Peyer's patch (tissue), 4 donors: ENCODE measurements at regions not wholly inside any gene's neighbourhood (a gene's known extent, or its start where the extent isn't known, plus 50 kb on each side); places are given as distances from the start of the nearest gene placed in this dataset.

Experiments
- DNase-seq, 3 donors: peaks; one replicate each; pipeline ENCODE4 v3.0.0-alpha.2; 2017 to 2019
- H3K27ac ChIP-seq, 4 donors: fragments of 200-600 bp; sonication (generic); one replicate each; pipeline ENCODE4 v1.5.1; 2016 to 2019
- H3K27me3 ChIP-seq, 2 donors: fragments of 200-600 bp; sonication (generic); one replicate each; pipeline ENCODE4 v1.5.1; 2019
- H3K36me3 ChIP-seq, 3 donors: fragments of 200-600 bp; sonication (generic); one replicate each; pipeline ENCODE4 v1.5.1; 2016 to 2019
- H3K4me1 ChIP-seq, 4 donors: fragments of 200-600 bp; sonication (generic); one replicate each; pipeline ENCODE4 v1.5.1; 2016 to 2019
- H3K4me3 ChIP-seq, 4 donors: fragments of 200-600 bp; sonication (generic); 1 replicate in 3 of 4; 2 replicates in 1 of 4; pipeline ENCODE4 v1.5.1; 2016 to 2019; ENCODE audit warnings: mild to moderate bottlenecking in 1 of 4
- H3K9me3 ChIP-seq, 4 donors: fragments of 200-600 bp; sonication (generic); one replicate each; pipeline ENCODE4 v1.5.1; 2016 to 2019; ENCODE audit warnings: mild to moderate bottlenecking in 1 of 4
- POLR2A ChIP-seq, 2 donors: fragments of 450-650 bp; IDR thresholded peaks; one replicate each; pipeline ENCODE4 v1.5.1; 2017; ENCODE audit warnings: antibody characterized with exemption in 2 of 2, mild to moderate bottlenecking in 2 of 2, moderate library complexity in 2 of 2
- TF ChIP-seq, protein P1 (sequence below), 6 experiments: fragments of 450-650 bp in 4 of 6; fragments of 200-600 bp in 2 of 6; sonication (generic) in 1 of 6; IDR thresholded peaks; one replicate each; pipeline ENCODE4 v1.5.1; 2017 to 2019; ENCODE audit warnings: antibody characterized with exemption in 6 of 6, mild to moderate bottlenecking in 3 of 6, moderate library complexity in 1 of 6

DNA sequence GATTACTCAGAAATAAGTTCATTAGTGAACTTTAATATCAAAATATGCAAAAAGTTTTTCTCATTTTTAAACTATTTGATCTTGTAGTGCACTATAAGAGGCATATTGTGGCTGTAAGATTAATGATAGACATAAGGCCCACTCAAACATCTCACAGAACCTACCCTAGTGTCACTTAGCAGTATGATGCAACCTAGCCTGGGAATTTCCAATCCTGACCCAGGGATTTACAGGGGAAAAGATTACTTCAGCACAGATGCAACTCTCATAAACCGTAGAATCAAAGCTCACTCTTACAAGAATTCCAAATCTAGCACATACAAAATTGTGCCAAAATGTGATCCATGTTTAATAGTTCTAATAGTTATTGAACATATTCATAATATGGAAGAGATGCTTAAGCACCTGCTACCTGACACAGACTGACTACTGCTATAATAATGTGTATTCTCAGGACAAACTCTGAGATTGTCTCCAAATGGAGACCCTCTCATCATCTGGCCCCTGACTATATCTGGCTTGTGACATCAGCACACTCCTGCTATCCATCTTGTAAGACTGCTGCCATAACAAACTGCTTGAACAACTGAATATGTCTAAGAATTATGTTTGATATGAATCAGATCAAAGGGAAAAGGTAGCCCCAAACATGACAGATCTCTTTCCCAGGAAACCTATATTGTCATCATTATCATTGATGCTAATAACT lies 271.9 kb downstream of the PABPC4L start:
- H3K4me1 ChIP-seq: no peaks in the 10 kb centered on the region
- H3K36me3 ChIP-seq: no peaks in the 10 kb centered on the region
- H3K27ac ChIP-seq: no peak overlapping the region
- H3K4me3 ChIP-seq: no peak overlapping the region
- TF ChIP-seq, protein P1, sequence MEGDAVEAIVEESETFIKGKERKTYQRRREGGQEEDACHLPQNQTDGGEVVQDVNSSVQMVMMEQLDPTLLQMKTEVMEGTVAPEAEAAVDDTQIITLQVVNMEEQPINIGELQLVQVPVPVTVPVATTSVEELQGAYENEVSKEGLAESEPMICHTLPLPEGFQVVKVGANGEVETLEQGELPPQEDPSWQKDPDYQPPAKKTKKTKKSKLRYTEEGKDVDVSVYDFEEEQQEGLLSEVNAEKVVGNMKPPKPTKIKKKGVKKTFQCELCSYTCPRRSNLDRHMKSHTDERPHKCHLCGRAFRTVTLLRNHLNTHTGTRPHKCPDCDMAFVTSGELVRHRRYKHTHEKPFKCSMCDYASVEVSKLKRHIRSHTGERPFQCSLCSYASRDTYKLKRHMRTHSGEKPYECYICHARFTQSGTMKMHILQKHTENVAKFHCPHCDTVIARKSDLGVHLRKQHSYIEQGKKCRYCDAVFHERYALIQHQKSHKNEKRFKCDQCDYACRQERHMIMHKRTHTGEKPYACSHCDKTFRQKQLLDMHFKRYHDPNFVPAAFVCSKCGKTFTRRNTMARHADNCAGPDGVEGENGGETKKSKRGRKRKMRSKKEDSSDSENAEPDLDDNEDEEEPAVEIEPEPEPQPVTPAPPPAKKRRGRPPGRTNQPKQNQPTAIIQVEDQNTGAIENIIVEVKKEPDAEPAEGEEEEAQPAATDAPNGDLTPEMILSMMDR (IDR thresholded peaks at IDR 0.05): no peak
- TF ChIP-seq POLR2A (IDR thresholded peaks at IDR 0.05): no peak
- DNase-seq: no peak
- no peaks in the 10 kb centered on the region for H3K9me3 ChIP-seq
- H3K27me3 ChIP-seq: no peaks in the 10 kb centered on the region

DNA sequence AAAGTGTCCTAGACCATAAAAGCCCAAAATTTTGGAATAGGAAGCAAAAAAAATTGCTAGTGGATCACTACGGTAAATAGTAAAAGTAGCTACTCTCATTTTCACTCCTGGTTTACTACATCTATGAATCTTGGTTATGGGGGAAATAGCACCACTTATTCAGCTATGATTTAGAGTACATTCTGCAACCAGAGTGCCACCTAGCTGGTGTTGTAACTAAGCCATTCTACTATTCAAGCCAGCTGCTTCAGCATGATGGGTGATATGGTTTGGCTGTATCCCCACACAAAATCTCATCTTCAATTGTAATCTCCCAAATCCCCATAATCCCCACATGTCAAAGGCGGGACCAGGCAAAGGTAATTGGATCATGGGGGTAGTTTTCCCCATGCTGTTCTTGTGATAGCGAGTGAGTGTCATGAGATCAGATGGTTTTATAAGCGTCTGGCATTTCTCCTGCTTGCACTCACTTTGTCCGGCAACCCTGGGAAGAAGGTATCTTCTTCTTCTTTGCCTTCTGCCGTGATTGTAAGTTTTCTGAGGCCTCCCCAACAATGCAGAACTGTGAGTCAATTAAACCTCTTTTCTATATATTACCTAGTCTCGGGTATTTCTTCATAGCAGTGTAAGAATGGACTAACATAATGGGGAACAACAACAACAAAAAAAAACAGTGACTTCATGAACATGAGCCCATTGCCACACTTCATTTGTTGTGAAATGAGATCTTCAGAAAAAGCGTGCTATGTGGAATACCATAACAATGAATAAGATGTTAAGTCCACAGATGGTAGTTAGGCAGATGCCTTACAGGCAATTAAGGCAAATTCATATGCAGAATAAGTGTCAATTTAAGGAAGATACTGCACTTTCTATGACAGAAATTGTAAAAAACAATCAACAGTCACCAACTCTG lies 280.1 kb downstream of the PABPC4L start:
- Histone ChIP-seq H3K27me3 (no peaks in the 10 kb centered on the region), H3K9me3 (no peaks in the 10 kb centered on the region), H3K4me3 (no peak overlapping the region), H3K36me3 (no peaks in the 10 kb centered on the region), H3K4me1 (no peaks in the 10 kb centered on the region), H3K27ac (no peak overlapping the region)
- DNase-seq: no peak
- no peak for TF ChIP-seq POLR2A (IDR thresholded peaks at IDR 0.05)
- TF ChIP-seq, protein P1 (IDR thresholded peaks at IDR 0.05): no peak

DNA sequence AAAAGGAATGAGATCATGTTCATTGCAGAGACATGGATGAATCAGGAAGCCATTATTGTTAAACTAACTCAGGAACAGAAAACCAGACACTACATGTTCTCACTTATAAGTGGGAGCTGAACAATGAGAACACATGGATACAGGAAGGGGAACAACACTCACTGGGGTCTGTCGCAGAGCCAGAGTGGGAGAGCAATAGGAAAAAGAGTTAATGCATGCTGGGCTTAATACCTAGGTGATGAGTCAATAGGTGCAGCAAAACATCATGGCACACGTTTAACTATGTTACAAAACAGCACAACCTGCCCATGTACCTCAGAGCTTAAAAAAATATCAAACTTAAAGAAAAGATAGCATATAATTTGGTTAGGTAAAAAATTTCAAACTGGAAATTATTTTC lies 281.4 kb downstream of the PABPC4L start:
- Histone ChIP-seq H3K4me1 (no peaks in the 10 kb centered on the region), H3K27me3 (no peaks in the 10 kb centered on the region), H3K9me3 (no peaks in the 10 kb centered on the region), H3K27ac (no peak overlapping the region), H3K4me3 (no peak overlapping the region), H3K36me3 (no peaks in the 10 kb centered on the region)
- DNase-seq: no peak
- TF ChIP-seq, protein P1 (IDR thresholded peaks at IDR 0.05): no peak
- no peak for TF ChIP-seq POLR2A (IDR thresholded peaks at IDR 0.05)

DNA sequence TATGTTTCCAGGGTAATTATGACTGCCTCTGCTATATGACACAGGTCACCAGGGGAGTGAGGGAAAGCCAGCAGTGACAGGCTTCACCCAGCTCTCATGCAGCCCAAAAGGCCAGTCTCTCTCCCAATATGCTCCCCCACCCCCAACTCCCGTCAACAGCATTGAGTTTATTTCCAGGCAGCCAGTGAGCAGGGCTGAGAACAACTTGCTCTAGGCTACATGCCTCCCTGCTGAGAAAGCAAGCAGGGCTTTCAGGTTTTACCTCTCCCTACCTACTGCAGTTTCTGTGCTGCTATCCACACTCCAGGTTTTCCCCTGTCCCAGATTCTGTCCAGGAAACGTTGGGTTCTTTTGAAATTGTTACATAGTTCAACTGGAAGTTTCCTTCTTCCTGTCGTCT lies 291.4 kb downstream of the PABPC4L start:
- no peak for DNase-seq
- no peak overlapping the region for H3K27ac ChIP-seq
- no peak overlapping the region for H3K4me3 ChIP-seq
- no peaks in the 10 kb centered on the region for H3K4me1 ChIP-seq
- no peaks in the 10 kb centered on the region for H3K27me3 ChIP-seq
- peaks cover 0 to 3% (median 0%) of the 10 kb centered on the region in 4 donors for H3K9me3 ChIP-seq
- TF ChIP-seq POLR2A (IDR thresholded peaks at IDR 0.05): no peak
- TF ChIP-seq, protein P1 (IDR thresholded peaks at IDR 0.05): no peak
- no peaks in the 10 kb centered on the region for H3K36me3 ChIP-seq

DNA sequence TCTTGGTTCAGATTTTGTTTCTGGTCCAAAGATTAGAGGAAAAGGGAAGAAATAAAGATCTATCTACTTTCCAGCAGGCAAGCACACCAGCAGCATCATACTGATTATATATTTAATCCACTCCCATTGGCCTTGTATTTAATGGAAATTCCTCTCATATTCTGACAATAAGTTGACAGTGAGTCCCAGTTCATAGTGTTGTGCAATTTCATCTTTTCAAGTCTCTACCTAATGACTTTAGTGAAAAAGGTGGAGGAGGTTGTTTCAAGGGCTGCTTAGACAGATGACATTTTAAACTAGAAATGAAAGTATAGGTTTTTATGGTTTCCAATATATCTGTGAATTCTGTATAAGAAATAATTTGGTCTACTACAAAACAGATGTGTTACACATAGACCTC lies 298.6 kb downstream of the PABPC4L start:
- H3K36me3 ChIP-seq: no peaks in the 10 kb centered on the region
- no peak for DNase-seq
- H3K9me3 ChIP-seq: no peaks in the 10 kb centered on the region
- H3K27me3 ChIP-seq: no peaks in the 10 kb centered on the region
- H3K4me3 ChIP-seq: no peak overlapping the region
- no peak overlapping the region for H3K27ac ChIP-seq
- H3K4me1 ChIP-seq: no peaks in the 10 kb centered on the region
- TF ChIP-seq POLR2A (IDR thresholded peaks at IDR 0.05): no peak
- TF ChIP-seq, protein P1 (IDR thresholded peaks at IDR 0.05): no peak
